ENCODE measurements at regions not wholly inside any gene's neighbourhood (a gene's known extent, or its start where the extent isn't known, plus 50 kb on each side); places are given as distances from the start of the nearest gene placed in this dataset.

GRCh38 chr6:105489216-105489530 is 86.3 kb upstream of the PREP start:
- H3K4me3 ChIP-seq, result peak overlapping the region; percentile 6
- intact Hi-C loops (cut with DNase I), result no loop called here

GRCh38 chr6:105488516-105489215 is 85.8 kb upstream of the PREP start:
- no peak for TF ChIP-seq CTCF (IDR thresholded peaks at IDR 0.05)
- DNase-seq, result no peak
- Histone ChIP-seq H3K4me3 (peak overlapping the region; percentile 6), H3K27me3 (ENCODE audit: low read depth) (no peaks in the 10 kb centered on the region), H3K4me1 (peaks cover 16% of the 10 kb centered on the region), H3K36me3 (no peaks in the 10 kb centered on the region), H3K27ac (peak overlapping the region; percentile 19), H3K9me3 (no peaks in the 10 kb centered on the region)
- intact Hi-C loops (cut with DNase I), result no loop called here
- no peak for ATAC-seq

More at GRCh38 chr6:105489216-105489530, 86.3 kb upstream of the PREP start:
- Histone ChIP-seq H3K36me3 (no peaks in the 10 kb centered on the region), H3K27ac (peak overlapping the region; percentile 19), H3K27me3 (ENCODE audit: low read depth) (no peaks in the 10 kb centered on the region), H3K4me1 (peaks cover 16% of the 10 kb centered on the region), H3K9me3 (no peaks in the 10 kb centered on the region)
- ATAC-seq (no peak), DNase-seq (no peak)
- no peak for TF ChIP-seq CTCF (IDR thresholded peaks at IDR 0.05)

GRCh38 chr6:105487040-105487790 is 84.3 kb upstream of the PREP start:
- intact Hi-C loops (cut with DNase I), result no loop called here

GRCh38 chr6:105485456-105485855 is 82.6 kb upstream of the PREP start:
- peaks cover 24% of the 10 kb centered on the region for H3K4me1 ChIP-seq
- H3K36me3 ChIP-seq, result no peaks in the 10 kb centered on the region
- TF ChIP-seq CTCF (IDR thresholded peaks at IDR 0.05), result no peak
- H3K9me3 ChIP-seq, result no peaks in the 10 kb centered on the region
- DNase-seq (no peak), ATAC-seq (no peak)
- H3K27me3 ChIP-seq (ENCODE audit: low read depth), result no peaks in the 10 kb centered on the region
- intact Hi-C loops (cut with DNase I), result no loop called here
- no peak overlapping the region for H3K4me3 ChIP-seq
- H3K27ac ChIP-seq, result no peak overlapping the region

More at GRCh38 chr6:105487040-105487790, 84.3 kb upstream of the PREP start:
- ATAC-seq (no peak), DNase-seq (no peak)
- no peaks in the 10 kb centered on the region for H3K36me3 ChIP-seq
- no peak overlapping the region for H3K27ac ChIP-seq
- H3K4me1 ChIP-seq, result peaks cover 19% of the 10 kb centered on the region
- H3K27me3 ChIP-seq (ENCODE audit: low read depth), result no peaks in the 10 kb centered on the region
- no peaks in the 10 kb centered on the region for H3K9me3 ChIP-seq
- no peak overlapping the region for H3K4me3 ChIP-seq
- TF ChIP-seq CTCF (IDR thresholded peaks at IDR 0.05), result no peak

- TF ChIP-seq CTCF (IDR thresholded peaks at IDR 0.05), result peak; percentile 82
- DNase-seq, result no peak
- H3K27ac ChIP-seq, result no peak overlapping the region
- no peak overlapping the region for H3K4me3 ChIP-seq
- no peaks in the 10 kb centered on the region for H3K36me3 ChIP-seq
- peak; percentile 60 to 68 for ATAC-seq
- H3K4me1 ChIP-seq, result peaks cover 20% of the 10 kb centered on the region
- intact Hi-C loops (cut with DNase I), result no loop called here
- no peaks in the 10 kb centered on the region for H3K27me3 ChIP-seq (ENCODE audit: low read depth)
- no peaks in the 10 kb centered on the region for H3K9me3 ChIP-seq
Observed at GRCh38 chr6:105484238-105485161, 81.6 kb upstream of the PREP start.

All from lower lobe of right lung (tissue), 2 donors.